SU-DHL-6 (cell line): ENCODE measurements at regions not wholly inside any gene's neighbourhood (a gene's known extent, or its start where the extent isn't known, plus 50 kb on each side); places are given as distances from the start of the nearest gene placed in this dataset.
"Not testable (repeated sequence)": the region's sequence is repeated elsewhere in the genome, so short reads cannot be mapped to it uniquely, and the experiment has no call there.

Source experiments
- H2AFZ ChIP-seq: fragments of 200-600 bp; sonication (generic); 2 replicates; pipeline ENCODE4 v1.6.1; 2014; ENCODE audit warnings: low read depth, mild to moderate bottlenecking, moderate library complexity, mixed read lengths, antibody characterized with exemption, low read length; ENCODE audit not compliant: severe bottlenecking
- H3F3A ChIP-seq: fragments of 200-600 bp; shearing (Covaris generic); 2 replicates; pipeline ENCODE4 v1.6.0; 2016; ENCODE audit warnings: antibody characterized with exemption, mild to moderate bottlenecking; ENCODE audit not compliant: insufficient read depth
- H3K27ac ChIP-seq: fragments of 200-600 bp; sonication (generic); 2 replicates; pipeline ENCODE4 v1.5.1; 2016; ENCODE audit warnings: low read depth, mild to moderate bottlenecking, low read length, moderate library complexity, mixed read lengths
- H3K27me3 ChIP-seq: fragments of 200-600 bp; sonication (generic), shearing (Covaris generic); 2 replicates; pipeline ENCODE4 v1.6.0; 2014; ENCODE audit warnings: mild to moderate bottlenecking, low read length
- H3K36me3 ChIP-seq: fragments of 200-600 bp; sonication (generic); 2 replicates; pipeline ENCODE4 v1.6.1; 2014; ENCODE audit warnings: mild to moderate bottlenecking, low read length, mixed read lengths
- H3K4me2 ChIP-seq: fragments of 300-600, 200-600 bp; shearing (Covaris generic), sonication (generic); 2 replicates; pipeline ENCODE4 v1.6.0; 2014; ENCODE audit warnings: low read length, low read depth, mild to moderate bottlenecking; ENCODE audit not compliant: poor library complexity, severe bottlenecking
- H3K4me3 ChIP-seq: fragments of 200-600 bp; sonication (generic); 2 replicates; pipeline ENCODE4 v1.5.1; 2014; ENCODE audit warnings: antibody characterized with exemption, low read length, mild to moderate bottlenecking, mixed read lengths; ENCODE audit not compliant: insufficient read depth, poor library complexity, severe bottlenecking
- H3K79me2 ChIP-seq: fragments of 200-600 bp; sonication (generic); 2 replicates; pipeline ENCODE4 v1.6.1; 2014; ENCODE audit warnings: mild to moderate bottlenecking, low read length, moderate library complexity; ENCODE audit not compliant: insufficient read depth
- H3K9ac ChIP-seq: fragments of 200-600 bp; sonication (generic); 2 replicates; pipeline ENCODE4 v1.7.0; 2014; ENCODE audit warnings: mild to moderate bottlenecking, low read length
- H3K9me2 ChIP-seq: fragments of 200-600 bp; sonication (generic); replicated peaks from 2 replicates; pipeline ENCODE4 v1.6.1; 2014; ENCODE audit warnings: low read length; ENCODE audit not compliant: insufficient read depth
- H3K9me3 ChIP-seq: fragments of 200-600 bp; sonication (generic); 2 replicates; pipeline ENCODE4 v1.6.1; 2014; ENCODE audit warnings: low read length, mixed read lengths; ENCODE audit not compliant: insufficient read depth
- H4K20me1 ChIP-seq: fragments of 200-600 bp; sonication (generic); 2 replicates; pipeline ENCODE4 v1.6.1; 2014; ENCODE audit warnings: low read depth, mild to moderate bottlenecking, antibody characterized with exemption, low read length, moderate library complexity, mixed read lengths
- CTCF ChIP-seq: fragments of 200-600 bp; sonication (generic); IDR thresholded peaks from one replicate; pipeline ENCODE4 v1.5.1; 2017; ENCODE audit warnings: antibody characterized with exemption, mild to moderate bottlenecking, low read length, moderate library complexity; ENCODE audit not compliant: insufficient read depth, poor library complexity, severe bottlenecking
- EZH2phosphoT487 ChIP-seq: fragments of 200-600 bp; sonication (generic), shearing (Covaris generic); conservative IDR thresholded peaks from 2 replicates; pipeline ENCODE4 v1.6.1; 2018; ENCODE audit warnings: mild to moderate bottlenecking, antibody characterized with exemption, low read length, moderate library complexity, mixed read lengths

- Histone ChIP-seq H3K9ac (no peak overlapping the region), H3K4me3 (no peak overlapping the region), H2AFZ (no peak overlapping the region), H3F3A (no peaks in the 10 kb centered on the region), H3K36me3 (no peaks in the 10 kb centered on the region), H4K20me1 (no peaks in the 10 kb centered on the region), H3K27ac (no peak overlapping the region), H3K27me3 (no peaks in the 10 kb centered on the region), H3K79me2 (no peaks in the 10 kb centered on the region), H3K9me3 (no peaks in the 10 kb centered on the region), H3K9me2 (no peaks in the 10 kb centered on the region), H3K4me2 (no peak overlapping the region)
- TF ChIP-seq EZH2phosphoT487: no peak
- TF ChIP-seq CTCF: no peak
Observed at GRCh38 chr6:156197513-156197912, 579.7 kb upstream of the ARID1B start.

GRCh38 chr6:156194981-156195380 is 582.2 kb upstream of the ARID1B start:
- no peak overlapping the region for H3K9ac ChIP-seq
- no peaks in the 10 kb centered on the region for H3F3A ChIP-seq
- H3K4me3 ChIP-seq: no peak overlapping the region
- H3K9me2 ChIP-seq: no peaks in the 10 kb centered on the region
- no peaks in the 10 kb centered on the region for H3K79me2 ChIP-seq
- no peaks in the 10 kb centered on the region for H3K27me3 ChIP-seq
- TF ChIP-seq CTCF: no peak
- TF ChIP-seq EZH2phosphoT487: no peak
- no peak overlapping the region for H3K27ac ChIP-seq
- no peaks in the 10 kb centered on the region for H3K9me3 ChIP-seq
- no peak overlapping the region for H3K4me2 ChIP-seq
- H2AFZ ChIP-seq: no peak overlapping the region
- H3K36me3 ChIP-seq: no peaks in the 10 kb centered on the region
- H4K20me1 ChIP-seq: no peaks in the 10 kb centered on the region

GRCh38 chr6:156193381-156193780 is 583.8 kb upstream of the ARID1B start:
- Histone ChIP-seq H3K79me2 (no peaks in the 10 kb centered on the region), H3K9ac (no peak overlapping the region)
- TF ChIP-seq EZH2phosphoT487 (no peak), CTCF (no peak)

GRCh38 chr6:156191895-156192294 is 585.3 kb upstream of the ARID1B start:
- H3K9ac ChIP-seq: no peak overlapping the region
- no peaks in the 10 kb centered on the region for H4K20me1 ChIP-seq
- TF ChIP-seq CTCF: no peak
- no peak for TF ChIP-seq EZH2phosphoT487
- H3K27me3 ChIP-seq: no peaks in the 10 kb centered on the region
- H3K9me2 ChIP-seq: no peaks in the 10 kb centered on the region
- H2AFZ ChIP-seq: no peak overlapping the region
- H3K27ac ChIP-seq: no peak overlapping the region
- no peaks in the 10 kb centered on the region for H3F3A ChIP-seq
- H3K4me3 ChIP-seq: no peak overlapping the region
- H3K79me2 ChIP-seq: no peaks in the 10 kb centered on the region
- H3K4me2 ChIP-seq: no peak overlapping the region
- H3K36me3 ChIP-seq: no peaks in the 10 kb centered on the region
- no peaks in the 10 kb centered on the region for H3K9me3 ChIP-seq

More at GRCh38 chr6:156193381-156193780, 583.8 kb upstream of the ARID1B start:
- Histone ChIP-seq H3K4me3 (no peak overlapping the region), H3K27ac (no peak overlapping the region), H3K9me2 (no peaks in the 10 kb centered on the region), H3K4me2 (no peak overlapping the region), H3F3A (no peaks in the 10 kb centered on the region), H3K27me3 (no peaks in the 10 kb centered on the region), H4K20me1 (no peaks in the 10 kb centered on the region), H3K36me3 (no peaks in the 10 kb centered on the region), H3K9me3 (no peaks in the 10 kb centered on the region), H2AFZ (no peak overlapping the region)

GRCh38 chr6:156191390-156191789 is 585.8 kb upstream of the ARID1B start:
- H3K4me2 ChIP-seq, H3K27me3 ChIP-seq, H3K4me3 ChIP-seq, H3K79me2 ChIP-seq, H3K9me3 ChIP-seq, H3K9ac ChIP-seq, H3F3A ChIP-seq, H3K36me3 ChIP-seq, H4K20me1 ChIP-seq, H2AFZ ChIP-seq, H3K27ac ChIP-seq, H3K9me2 ChIP-seq: not testable (repeated sequence)
